GM12878 (cell line): ENCODE measurements at regions not wholly inside any gene's neighbourhood (a gene's known extent, or its start where the extent isn't known, plus 50 kb on each side); places are given as distances from the start of the nearest gene placed in this dataset.

Experiments
- ATAC-seq: fragments of 200-7000 bp; cut with Tn5 transposase; 3 replicates; pipeline ENCODE4 v1.9.1; 2020; ENCODE audit warnings: mild to moderate bottlenecking, moderate library complexity
- BruUV-seq: library from RNA; stranded (reverse); fragments of 400-500 nt; replicated peaks from 2 replicates; lab custom pipeline; 2021; lab: Mats Ljungman, UMichigan
- CTCF ChIA-PET: fragments of 300-600 bp; sonication (Branson Sonifier 250); formaldehyde crosslinking; extraction: SDS; loops from one replicate; lab custom pipeline; 2021; ENCODE audit warnings: inconsistent platforms; lab: Yijun Ruan, JAX
- POLR2A ChIA-PET: fragments of 350-600 bp; formaldehyde crosslinking; extraction: SDS; loops from one replicate; lab custom pipeline; 2021; ENCODE audit warnings: inconsistent platforms; lab: Charles Lee
- RAD21 ChIA-PET: fragments of 300-600 bp; sonication (Branson Sonifier 250); formaldehyde crosslinking; loops from one replicate; lab custom pipeline; 2023; ENCODE audit warnings: antibody characterized with exemption; ENCODE audit not compliant: unreplicated experiment; lab: Charles Lee
- SMC1A ChIA-PET: fragments of 300-600 bp; sonication (Branson Sonifier 250); formaldehyde crosslinking; loops from one replicate; lab custom pipeline; 2023; ENCODE audit not compliant: unreplicated experiment, uncharacterized antibody; lab: Charles Lee
- DNase-seq: peaks from one replicate; pipeline ENCODE4 v3.0.0-alpha.2; 2011; ENCODE audit warnings: low read depth, low spot score
- FAIRE-seq: peaks from 3 replicates; lab custom pipeline; 2011; peaks lifted over from hg19 to GRCh38; lab: Jason Lieb, UNC
- H2AFZ ChIP-seq: 2 replicates; pipeline ENCODE4 v1.6.0; 2011; ENCODE audit warnings: low read depth, low read length, control low read depth; ENCODE audit not compliant: control insufficient read depth
- H3K27ac ChIP-seq: 2 replicates; pipeline ENCODE4 v1.5.1; 2011; ENCODE audit warnings: control low read depth; ENCODE audit not compliant: control insufficient read depth, insufficient read depth
- H3K27me3 ChIP-seq, 2 experiments: replicated peaks in 1 of 2; 2 replicates each; pipeline versions ENCODE4 v1.6.0 to v1.6.1; 2011; ENCODE audit warnings: low read length in 1 of 2; ENCODE audit not compliant: control insufficient read depth in 2 of 2, insufficient read depth in 2 of 2
- H3K36me3 ChIP-seq, 2 experiments: 2 replicates each; pipeline ENCODE4 v1.5.1; 2011; ENCODE audit warnings: low read length in 1 of 2; ENCODE audit not compliant: control insufficient read depth in 2 of 2, insufficient read depth in 2 of 2
- H3K4me1 ChIP-seq: 2 replicates; pipeline ENCODE4 v1.6.1; 2011; ENCODE audit warnings: mild to moderate bottlenecking, low read length, moderate library complexity, mixed read lengths; ENCODE audit not compliant: control insufficient read depth, insufficient read depth
- H3K4me2 ChIP-seq: 2 replicates; pipeline ENCODE4 v1.6.0; 2011; ENCODE audit warnings: control low read depth; ENCODE audit not compliant: control insufficient read depth, insufficient read depth
- H3K4me3 ChIP-seq: fragments of 200-600 bp; sonication (generic); 2 replicates; pipeline ENCODE4 v1.5.1; 2016
- H3K79me2 ChIP-seq: 2 replicates; pipeline ENCODE4 v1.6.0; 2011; ENCODE audit warnings: low read length; ENCODE audit not compliant: control insufficient read depth, insufficient read depth
- H3K9ac ChIP-seq: 2 replicates; pipeline ENCODE4 v1.8.0; 2011; ENCODE audit warnings: low read length, control low read depth, mixed read lengths; ENCODE audit not compliant: control insufficient read depth, insufficient read depth
- H3K9me3 ChIP-seq: replicated peaks from 3 replicates; pipeline ENCODE4 v1.5.1; 2011; ENCODE audit warnings: mild to moderate bottlenecking, low read length; ENCODE audit not compliant: control insufficient read depth, insufficient read depth
- H4K20me1 ChIP-seq: 2 replicates; pipeline ENCODE4 v1.6.0; 2011; ENCODE audit not compliant: control insufficient read depth, insufficient read depth
- CHD1 ChIP-seq: IDR thresholded peaks from 2 replicates; pipeline ENCODE4 v1.6.1; 2012; ENCODE audit warnings: low read depth, low read length, improper control_type of control experiment
- CHD4 ChIP-seq: fragments of 200-600 bp; sonication (generic); IDR thresholded peaks from 2 replicates; pipeline ENCODE4 v1.6.1; 2016; ENCODE audit warnings: mild to moderate bottlenecking
- JUNB ChIP-seq: IDR thresholded peaks from 2 replicates; pipeline ENCODE4 v1.6.1; 2016; ENCODE audit warnings: antibody characterized with exemption, mild to moderate bottlenecking
- JUND ChIP-seq: IDR thresholded peaks from 2 replicates; pipeline ENCODE4 v1.6.1; 2012; ENCODE audit warnings: low read depth, mild to moderate bottlenecking, low read length, improper control_type of control experiment, moderate library complexity
- LARP7 ChIP-seq: fragments of 450-650 bp; IDR thresholded peaks from 2 replicates; pipeline ENCODE4 v1.6.1; 2017; ENCODE audit warnings: mild to moderate bottlenecking
- NBN ChIP-seq: fragments of 450-650 bp; IDR thresholded peaks from 2 replicates; pipeline ENCODE4 v1.6.1; 2016
- NRF1 ChIP-seq: conservative IDR thresholded peaks from 2 replicates; pipeline ENCODE4 v1.6.1; 2011; ENCODE audit warnings: mild to moderate bottlenecking, low read depth, low read length, improper control_type of control experiment
- POLR2AphosphoS2 ChIP-seq: IDR thresholded peaks from 2 replicates; pipeline ENCODE4 v1.6.1; 2011; ENCODE audit warnings: low read depth, mild to moderate bottlenecking, low read length, improper control_type of control experiment, moderate library complexity
- SMAD1 ChIP-seq: fragments of 450-650 bp; IDR thresholded peaks from 2 replicates; pipeline ENCODE4 v1.6.1; 2018; ENCODE audit warnings: mild to moderate bottlenecking, low read depth; ENCODE audit not compliant: partially characterized antibody
- YBX1 ChIP-seq: fragments of 450-650 bp; IDR thresholded peaks from 2 replicates; pipeline ENCODE4 v1.6.1; 2016; ENCODE audit warnings: antibody characterized with exemption
- ZNF592 ChIP-seq: fragments of 450-650 bp; IDR thresholded peaks from 2 replicates; pipeline ENCODE4 v1.6.1; 2017; ENCODE audit warnings: mild to moderate bottlenecking, moderate library complexity
- ZZZ3 ChIP-seq: IDR thresholded peaks from 2 replicates; pipeline ENCODE4 v1.6.1; 2011; ENCODE audit warnings: low read depth; ENCODE audit not compliant: control insufficient read depth, insufficient read length
- in situ Hi-C: fragments of 300-500 bp; cut with MboI; formaldehyde crosslinking; loops from 9 replicates; pipeline ENCODE4 v1.14.3; 2018; ENCODE audit warnings: mixed read lengths
- intact Hi-C: fragments of 100-400 bp; cut with micrococcal nuclease; formaldehyde crosslinking; loops from one replicate; pipeline ENCODE4 v1.14.2; 2022; ENCODE audit not compliant: unreplicated experiment
- TF ChIP-seq, protein P1 (sequence below): fragments of 450-650 bp; IDR thresholded peaks from 2 replicates; pipeline ENCODE4 v1.6.1; 2016; ENCODE audit warnings: mild to moderate bottlenecking, moderate library complexity, borderline replicate concordance
- TF ChIP-seq, protein P2 (sequence below): fragments of 450-650 bp; IDR thresholded peaks from 2 replicates; pipeline ENCODE4 v1.6.1; 2017; ENCODE audit warnings: mild to moderate bottlenecking, moderate library complexity

DNA sequence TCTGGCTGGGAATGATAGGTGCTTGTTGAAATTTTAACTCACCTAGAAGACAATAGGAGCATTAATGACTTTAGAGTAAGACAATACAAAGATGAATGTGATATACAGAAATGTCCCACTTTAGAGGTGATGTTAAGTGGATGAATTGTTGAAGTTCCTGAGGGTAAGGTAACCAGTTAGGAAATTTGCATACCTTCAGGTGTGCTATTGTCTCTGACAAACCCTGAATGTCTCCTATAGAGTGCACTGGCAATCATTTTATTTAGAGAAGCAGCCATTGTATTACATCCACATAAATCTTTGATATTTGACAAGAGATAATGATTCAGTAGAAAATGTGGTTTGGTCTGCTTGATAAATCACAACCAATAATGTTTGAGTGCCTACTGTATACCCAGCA, 228.5 kb downstream of the RNF144A start:
- DNase-seq (no peak), ATAC-seq (no peak), FAIRE-seq (no peak)
- Histone ChIP-seq H3K4me3 (no peak overlapping the region), H2AFZ (no peak overlapping the region), H3K4me1 (no peaks in the 10 kb centered on the region), H3K27me3 (no peaks in the 10 kb centered on the region), H3K27ac (no peak overlapping the region), H3K36me3 (no peaks in the 10 kb centered on the region), H3K4me2 (no peak overlapping the region), H3K9ac (no peak overlapping the region), H3K79me2 (no peaks in the 10 kb centered on the region), H3K9me3 (no peaks in the 10 kb centered on the region; the same call in 2 of the 3 replicates), H4K20me1 (no peaks in the 10 kb centered on the region)
- ChIA-PET RAD21 (no interaction called here), SMC1A (interaction anchor here (0.5 kb wide), 1 partner anchor 1642 kb away, joined by 3 read pairs; no protein-coding TSS in a partner anchor), CTCF (no interaction called here), POLR2A (no interaction called here)
- in situ Hi-C loops = no loop called here
- no TSS peak for BruUV-seq
- intact Hi-C loops = no loop called here
- TF ChIP-seq JUNB = no peak
- TF ChIP-seq YBX1 = no peak
- TF ChIP-seq, protein P1, sequence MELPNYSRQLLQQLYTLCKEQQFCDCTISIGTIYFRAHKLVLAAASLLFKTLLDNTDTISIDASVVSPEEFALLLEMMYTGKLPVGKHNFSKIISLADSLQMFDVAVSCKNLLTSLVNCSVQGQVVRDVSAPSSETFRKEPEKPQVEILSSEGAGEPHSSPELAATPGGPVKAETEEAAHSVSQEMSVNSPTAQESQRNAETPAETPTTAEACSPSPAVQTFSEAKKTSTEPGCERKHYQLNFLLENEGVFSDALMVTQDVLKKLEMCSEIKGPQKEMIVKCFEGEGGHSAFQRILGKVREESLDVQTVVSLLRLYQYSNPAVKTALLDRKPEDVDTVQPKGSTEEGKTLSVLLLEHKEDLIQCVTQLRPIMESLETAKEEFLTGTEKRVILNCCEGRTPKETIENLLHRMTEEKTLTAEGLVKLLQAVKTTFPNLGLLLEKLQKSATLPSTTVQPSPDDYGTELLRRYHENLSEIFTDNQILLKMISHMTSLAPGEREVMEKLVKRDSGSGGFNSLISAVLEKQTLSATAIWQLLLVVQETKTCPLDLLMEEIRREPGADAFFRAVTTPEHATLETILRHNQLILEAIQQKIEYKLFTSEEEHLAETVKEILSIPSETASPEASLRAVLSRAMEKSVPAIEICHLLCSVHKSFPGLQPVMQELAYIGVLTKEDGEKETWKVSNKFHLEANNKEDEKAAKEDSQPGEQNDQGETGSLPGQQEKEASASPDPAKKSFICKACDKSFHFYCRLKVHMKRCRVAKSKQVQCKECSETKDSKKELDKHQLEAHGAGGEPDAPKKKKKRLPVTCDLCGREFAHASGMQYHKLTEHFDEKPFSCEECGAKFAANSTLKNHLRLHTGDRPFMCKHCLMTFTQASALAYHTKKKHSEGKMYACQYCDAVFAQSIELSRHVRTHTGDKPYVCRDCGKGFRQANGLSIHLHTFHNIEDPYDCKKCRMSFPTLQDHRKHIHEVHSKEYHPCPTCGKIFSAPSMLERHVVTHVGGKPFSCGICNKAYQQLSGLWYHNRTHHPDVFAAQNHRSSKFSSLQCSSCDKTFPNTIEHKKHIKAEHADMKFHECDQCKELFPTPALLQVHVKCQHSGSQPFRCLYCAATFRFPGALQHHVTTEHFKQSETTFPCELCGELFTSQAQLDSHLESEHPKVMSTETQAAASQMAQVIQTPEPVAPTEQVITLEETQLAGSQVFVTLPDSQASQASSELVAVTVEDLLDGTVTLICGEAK = no peak
- TF ChIP-seq CHD1 = no peak
- no peak for TF ChIP-seq CHD4
- TF ChIP-seq, protein P2, sequence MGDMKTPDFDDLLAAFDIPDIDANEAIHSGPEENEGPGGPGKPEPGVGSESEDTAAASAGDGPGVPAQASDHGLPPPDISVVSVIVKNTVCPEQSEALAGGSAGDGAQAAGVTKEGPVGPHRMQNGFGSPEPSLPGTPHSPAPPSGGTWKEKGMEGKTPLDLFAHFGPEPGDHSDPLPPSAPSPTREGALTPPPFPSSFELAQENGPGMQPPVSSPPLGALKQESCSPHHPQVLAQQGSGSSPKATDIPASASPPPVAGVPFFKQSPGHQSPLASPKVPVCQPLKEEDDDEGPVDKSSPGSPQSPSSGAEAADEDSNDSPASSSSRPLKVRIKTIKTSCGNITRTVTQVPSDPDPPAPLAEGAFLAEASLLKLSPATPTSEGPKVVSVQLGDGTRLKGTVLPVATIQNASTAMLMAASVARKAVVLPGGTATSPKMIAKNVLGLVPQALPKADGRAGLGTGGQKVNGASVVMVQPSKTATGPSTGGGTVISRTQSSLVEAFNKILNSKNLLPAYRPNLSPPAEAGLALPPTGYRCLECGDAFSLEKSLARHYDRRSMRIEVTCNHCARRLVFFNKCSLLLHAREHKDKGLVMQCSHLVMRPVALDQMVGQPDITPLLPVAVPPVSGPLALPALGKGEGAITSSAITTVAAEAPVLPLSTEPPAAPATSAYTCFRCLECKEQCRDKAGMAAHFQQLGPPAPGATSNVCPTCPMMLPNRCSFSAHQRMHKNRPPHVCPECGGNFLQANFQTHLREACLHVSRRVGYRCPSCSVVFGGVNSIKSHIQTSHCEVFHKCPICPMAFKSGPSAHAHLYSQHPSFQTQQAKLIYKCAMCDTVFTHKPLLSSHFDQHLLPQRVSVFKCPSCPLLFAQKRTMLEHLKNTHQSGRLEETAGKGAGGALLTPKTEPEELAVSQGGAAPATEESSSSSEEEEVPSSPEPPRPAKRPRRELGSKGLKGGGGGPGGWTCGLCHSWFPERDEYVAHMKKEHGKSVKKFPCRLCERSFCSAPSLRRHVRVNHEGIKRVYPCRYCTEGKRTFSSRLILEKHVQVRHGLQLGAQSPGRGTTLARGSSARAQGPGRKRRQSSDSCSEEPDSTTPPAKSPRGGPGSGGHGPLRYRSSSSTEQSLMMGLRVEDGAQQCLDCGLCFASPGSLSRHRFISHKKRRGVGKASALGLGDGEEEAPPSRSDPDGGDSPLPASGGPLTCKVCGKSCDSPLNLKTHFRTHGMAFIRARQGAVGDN = no peak
- TF ChIP-seq LARP7 = no peak
- TF ChIP-seq SMAD1 = no peak
- no peak for TF ChIP-seq POLR2AphosphoS2
- TF ChIP-seq ZNF592 = no peak
- TF ChIP-seq NBN = no peak
- no peak for TF ChIP-seq NRF1
- no peak for TF ChIP-seq JUND
- TF ChIP-seq ZZZ3 = no peak
